ENCODE measurements at regions not wholly inside any gene's neighbourhood (a gene's known extent, or its start where the extent isn't known, plus 50 kb on each side); places are given as distances from the start of the nearest gene placed in this dataset.

- DNase-seq (ENCODE audit: low read depth, low spot score), result no peak
- ATAC-seq, result no peak
- ChIA-PET CTCF (no interaction called here), POLR2A (no interaction called here), RAD21 (ENCODE audit: low non-redundant PET in 1 of 2, low total read pairs in 2 of 2, uncharacterized antibody in 2 of 2, unreplicated experiment in 2 of 2) (no interaction called here)
- Histone ChIP-seq H3K27ac (ENCODE audit: low read depth, low read length) (no peak overlapping the region), H4K20me1 (ENCODE audit: insufficient read depth) (no peaks in the 10 kb centered on the region), H3K4me2 (ENCODE audit: low read length) (no peak overlapping the region), H2AFZ (ENCODE audit: low read depth, low read length, poor library complexity, severe bottlenecking) (no peak overlapping the region), H3K4me1 (ENCODE audit: control insufficient read depth in 1 of 2, insufficient read depth in 2 of 2, low read length in 2 of 2) (no peaks in the 10 kb centered on the region), H3K79me2 (ENCODE audit: insufficient read depth, low read length) (no peaks in the 10 kb centered on the region), H3K9me2 (ENCODE audit: insufficient read depth) (no peaks in the 10 kb centered on the region), H3K9ac (ENCODE audit: low read length) (no peak overlapping the region), H3K4me3 (replicated peaks in 1 of 2; ENCODE audit: low read depth in 1 of 2, low read length in 2 of 2) (no peak overlapping the region), H3K36me3 (ENCODE audit: control insufficient read depth in 1 of 2, insufficient read depth in 2 of 2, low read length in 2 of 2) (no peaks in the 10 kb centered on the region), H3K9me3 (ENCODE audit: control insufficient read depth in 1 of 2, insufficient read depth in 1 of 2, low read depth in 1 of 2, low read length in 2 of 2) (no peaks in the 10 kb centered on the region), H3K27me3 (ENCODE audit: insufficient read depth, low read length) (peaks cover 25% of the 10 kb centered on the region)
- TF ChIP-seq POLR2A (IDR thresholded peaks at IDR 0.05; ENCODE audit: borderline replicate concordance, extremely low read depth, insufficient read depth, insufficient read length), result no peak
- TF ChIP-seq EZH2 (IDR thresholded peaks at IDR 0.05), result no peak
- no peak for TF ChIP-seq JUND (IDR thresholded peaks at IDR 0.05)
- TF ChIP-seq TCF7L2 (IDR thresholded peaks at IDR 0.05; ENCODE audit: borderline replicate concordance, extremely low read depth, insufficient read depth, insufficient read length), result no peak
- TF ChIP-seq ATF3 (IDR thresholded peaks at IDR 0.05), result no peak
- no peak for TF ChIP-seq ELF1 (IDR thresholded peaks at IDR 0.05; ENCODE audit: borderline replicate concordance, low read depth)
- BruUV-seq (replicated peaks), result no TSS peak
- intact Hi-C loops (cut with micrococcal nuclease), result loop anchor here (5.0 to 10.0 kb wide), 2 partner anchors 220 to 918 kb away; no protein-coding TSS in a partner anchor
Observed at GRCh38 chr3:168844894-168845482, 749.3 kb upstream of the GOLIM4 start.

GRCh38 chr3:168844472-168844871, 748.7 kb upstream of the GOLIM4 start:
- H3K4me2 ChIP-seq (ENCODE audit: low read length), result no peak overlapping the region
- no TSS peak for BruUV-seq (replicated peaks)
- ATAC-seq, result no peak
- H3K27me3 ChIP-seq (ENCODE audit: insufficient read depth, low read length), result peaks cover 25% of the 10 kb centered on the region
- no peak overlapping the region for H2AFZ ChIP-seq (ENCODE audit: low read depth, low read length, poor library complexity, severe bottlenecking)
- no peaks in the 10 kb centered on the region for H3K9me2 ChIP-seq (ENCODE audit: insufficient read depth)
- no peaks in the 10 kb centered on the region for H3K9me3 ChIP-seq (ENCODE audit: control insufficient read depth in 1 of 2, insufficient read depth in 1 of 2, low read depth in 1 of 2, low read length in 2 of 2)
- RAD21 ChIA-PET (ENCODE audit: low non-redundant PET in 1 of 2, low total read pairs in 2 of 2, uncharacterized antibody in 2 of 2, unreplicated experiment in 2 of 2), result no interaction called here
- POLR2A ChIA-PET, result no interaction called here
- no peak overlapping the region for H3K9ac ChIP-seq (ENCODE audit: low read length)
- no peaks in the 10 kb centered on the region for H4K20me1 ChIP-seq (ENCODE audit: insufficient read depth)
- H3K27ac ChIP-seq (ENCODE audit: low read depth, low read length), result no peak overlapping the region
- CTCF ChIA-PET, result no interaction called here
- DNase-seq (ENCODE audit: low read depth, low spot score), result no peak
- H3K36me3 ChIP-seq (ENCODE audit: control insufficient read depth in 1 of 2, insufficient read depth in 2 of 2, low read length in 2 of 2), result no peaks in the 10 kb centered on the region
- H3K4me1 ChIP-seq (ENCODE audit: control insufficient read depth in 1 of 2, insufficient read depth in 2 of 2, low read length in 2 of 2), result no peaks in the 10 kb centered on the region
- H3K4me3 ChIP-seq (replicated peaks in 1 of 2; ENCODE audit: low read depth in 1 of 2, low read length in 2 of 2), result no peak overlapping the region
- intact Hi-C loops (cut with micrococcal nuclease), result loop anchor here (10.0 kb wide), 1 partner anchor 220 kb away; no protein-coding TSS in a partner anchor
- no peaks in the 10 kb centered on the region for H3K79me2 ChIP-seq (ENCODE audit: insufficient read depth, low read length)
- TF ChIP-seq ELF1 (IDR thresholded peaks at IDR 0.05; ENCODE audit: borderline replicate concordance, low read depth) (no peak), ZNF274 (IDR thresholded peaks at IDR 0.05; ENCODE audit: low read depth, low read length) (no peak), EZH2phosphoT487 (IDR thresholded peaks at IDR 0.05; ENCODE audit: borderline replicate concordance) (no peak), TCF7L2 (IDR thresholded peaks at IDR 0.05; ENCODE audit: borderline replicate concordance, extremely low read depth, insufficient read depth, insufficient read length) (no peak), POLR2A (IDR thresholded peaks at IDR 0.05; ENCODE audit: borderline replicate concordance, extremely low read depth, insufficient read depth, insufficient read length) (no peak), CBX3 (IDR thresholded peaks at IDR 0.05; ENCODE audit: low read depth) (no peak), YY1 (IDR thresholded peaks at IDR 0.05; ENCODE audit: extremely low read depth, insufficient replicate concordance, low read depth, low read length) (no peak), EZH2 (IDR thresholded peaks at IDR 0.05) (no peak), CEBPB (IDR thresholded peaks at IDR 0.05; ENCODE audit: low read depth) (no peak), ZFX (IDR thresholded peaks at IDR 0.05) (no peak), SRF (IDR thresholded peaks at IDR 0.05; ENCODE audit: low read depth) (no peak), SP1 (IDR thresholded peaks at IDR 0.05; ENCODE audit: low read depth) (no peak), CTCF (IDR thresholded peaks at IDR 0.05 in 2 of 3, conservative IDR thresholded peaks at IDR 0.05 in 1 of 3; ENCODE audit: borderline replicate concordance in 1 of 3, insufficient read depth in 1 of 3, low read depth in 2 of 3, low read length in 2 of 3) (no peak), ATF3 (IDR thresholded peaks at IDR 0.05) (no peak)
